ENCODE measurements at regions not wholly inside any gene's neighbourhood (a gene's known extent, or its start where the extent isn't known, plus 50 kb on each side); places are given as distances from the start of the nearest gene placed in this dataset.

DNA sequence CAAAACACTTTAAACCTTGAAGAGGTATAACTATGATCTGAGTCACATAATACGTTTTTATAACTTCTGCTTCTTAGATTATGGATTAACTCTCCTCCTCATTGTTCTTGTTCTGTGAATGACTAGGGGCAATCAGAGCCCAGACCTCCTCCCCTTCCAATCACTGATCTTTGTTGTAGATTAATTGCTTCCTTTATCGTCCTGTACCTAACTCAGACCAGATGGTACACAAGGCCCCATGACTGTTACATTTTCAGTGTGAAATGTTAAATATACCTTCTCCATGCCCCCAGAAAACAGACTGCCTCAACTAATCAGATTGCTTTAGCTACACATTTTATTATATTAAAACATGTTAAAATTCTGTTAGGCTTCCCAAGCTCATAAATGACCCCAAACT, 211.7 kb downstream of the RNF152 start:
- no peak for TF ChIP-seq POLR2AphosphoS5 (IDR thresholded peaks at IDR 0.05; ENCODE audit: low read depth, low read length)
- no peak for TF ChIP-seq NRF1 (IDR thresholded peaks at IDR 0.05; ENCODE audit: low read depth, low read length)
- no peak for TF ChIP-seq TCF12 (IDR thresholded peaks at IDR 0.05)
- TF ChIP-seq CTCF (IDR thresholded peaks at IDR 0.05): no peak
- no peak for TF ChIP-seq TAF1 (IDR thresholded peaks at IDR 0.05; ENCODE audit: borderline replicate concordance, low read depth, low read length)
- no peak for TF ChIP-seq RFX5 (IDR thresholded peaks at IDR 0.05; ENCODE audit: low read length)
- TF ChIP-seq JUND (IDR thresholded peaks at IDR 0.05): no peak
- TF ChIP-seq, protein P1, sequence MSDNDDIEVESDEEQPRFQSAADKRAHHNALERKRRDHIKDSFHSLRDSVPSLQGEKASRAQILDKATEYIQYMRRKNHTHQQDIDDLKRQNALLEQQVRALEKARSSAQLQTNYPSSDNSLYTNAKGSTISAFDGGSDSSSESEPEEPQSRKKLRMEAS (IDR thresholded peaks at IDR 0.05; ENCODE audit: low read depth): no peak
- no peak for TF ChIP-seq YY1 (IDR thresholded peaks at IDR 0.05; ENCODE audit: low read depth)
- TF ChIP-seq, protein P2, sequence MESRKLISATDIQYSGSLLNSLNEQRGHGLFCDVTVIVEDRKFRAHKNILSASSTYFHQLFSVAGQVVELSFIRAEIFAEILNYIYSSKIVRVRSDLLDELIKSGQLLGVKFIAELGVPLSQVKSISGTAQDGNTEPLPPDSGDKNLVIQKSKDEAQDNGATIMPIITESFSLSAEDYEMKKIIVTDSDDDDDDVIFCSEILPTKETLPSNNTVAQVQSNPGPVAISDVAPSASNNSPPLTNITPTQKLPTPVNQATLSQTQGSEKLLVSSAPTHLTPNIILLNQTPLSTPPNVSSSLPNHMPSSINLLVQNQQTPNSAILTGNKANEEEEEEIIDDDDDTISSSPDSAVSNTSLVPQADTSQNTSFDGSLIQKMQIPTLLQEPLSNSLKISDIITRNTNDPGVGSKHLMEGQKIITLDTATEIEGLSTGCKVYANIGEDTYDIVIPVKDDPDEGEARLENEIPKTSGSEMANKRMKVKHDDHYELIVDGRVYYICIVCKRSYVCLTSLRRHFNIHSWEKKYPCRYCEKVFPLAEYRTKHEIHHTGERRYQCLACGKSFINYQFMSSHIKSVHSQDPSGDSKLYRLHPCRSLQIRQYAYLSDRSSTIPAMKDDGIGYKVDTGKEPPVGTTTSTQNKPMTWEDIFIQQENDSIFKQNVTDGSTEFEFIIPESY (IDR thresholded peaks at IDR 0.05; ENCODE audit: borderline replicate concordance, low read depth): no peak

Data from SK-N-SH (cell line).